OCI-LY7 (cell line): ENCODE measurements at regions not wholly inside any gene's neighbourhood (a gene's known extent, or its start where the extent isn't known, plus 50 kb on each side); places are given as distances from the start of the nearest gene placed in this dataset.

Source experiments
- EZH2phosphoT487 ChIP-seq: fragments of 200-600 bp; sonication (generic); IDR thresholded peaks from 2 replicates; pipeline ENCODE4 v1.6.1; 2018; ENCODE audit warnings: low read depth, borderline replicate concordance, mild to moderate bottlenecking, mixed run types, antibody characterized with exemption, low read length, moderate library complexity, mixed read lengths
- TF ChIP-seq, protein P1 (sequence below): fragments of 200-600 bp; sonication (generic); conservative IDR thresholded peaks from 2 replicates; pipeline ENCODE4 v1.5.1; 2014; ENCODE audit warnings: mild to moderate bottlenecking, antibody characterized with exemption, low read length, moderate library complexity, mixed read lengths

DNA sequence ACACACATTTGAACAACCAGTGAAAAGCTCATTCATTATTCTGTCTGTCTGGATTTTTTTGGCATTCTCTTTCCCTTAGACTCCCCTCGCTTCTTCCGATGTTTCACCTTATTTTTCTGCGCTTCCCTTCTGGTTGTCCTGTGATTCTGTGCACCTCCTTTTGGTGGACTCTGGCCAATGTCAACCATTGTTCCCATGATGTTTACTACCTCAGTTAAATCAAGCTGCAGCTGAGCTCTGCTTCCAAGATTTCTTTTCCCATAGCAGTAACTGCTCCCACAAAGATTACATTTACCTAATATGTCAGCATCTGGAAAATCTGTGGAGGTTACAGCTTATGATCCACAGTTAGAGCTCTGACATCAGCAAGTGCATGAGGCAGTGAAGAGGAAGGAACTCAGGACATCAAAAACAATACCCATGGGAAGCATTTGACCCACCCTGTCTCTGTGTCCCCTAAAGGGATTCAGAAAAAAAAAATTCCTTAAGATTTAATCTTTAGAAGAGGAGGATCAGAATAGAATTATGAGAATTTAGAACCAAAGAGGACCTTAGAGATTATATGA lies 69.9 kb upstream of the ADAMTS5 start:
- TF ChIP-seq, protein P1, sequence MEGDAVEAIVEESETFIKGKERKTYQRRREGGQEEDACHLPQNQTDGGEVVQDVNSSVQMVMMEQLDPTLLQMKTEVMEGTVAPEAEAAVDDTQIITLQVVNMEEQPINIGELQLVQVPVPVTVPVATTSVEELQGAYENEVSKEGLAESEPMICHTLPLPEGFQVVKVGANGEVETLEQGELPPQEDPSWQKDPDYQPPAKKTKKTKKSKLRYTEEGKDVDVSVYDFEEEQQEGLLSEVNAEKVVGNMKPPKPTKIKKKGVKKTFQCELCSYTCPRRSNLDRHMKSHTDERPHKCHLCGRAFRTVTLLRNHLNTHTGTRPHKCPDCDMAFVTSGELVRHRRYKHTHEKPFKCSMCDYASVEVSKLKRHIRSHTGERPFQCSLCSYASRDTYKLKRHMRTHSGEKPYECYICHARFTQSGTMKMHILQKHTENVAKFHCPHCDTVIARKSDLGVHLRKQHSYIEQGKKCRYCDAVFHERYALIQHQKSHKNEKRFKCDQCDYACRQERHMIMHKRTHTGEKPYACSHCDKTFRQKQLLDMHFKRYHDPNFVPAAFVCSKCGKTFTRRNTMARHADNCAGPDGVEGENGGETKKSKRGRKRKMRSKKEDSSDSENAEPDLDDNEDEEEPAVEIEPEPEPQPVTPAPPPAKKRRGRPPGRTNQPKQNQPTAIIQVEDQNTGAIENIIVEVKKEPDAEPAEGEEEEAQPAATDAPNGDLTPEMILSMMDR, result no peak
- no peak for TF ChIP-seq EZH2phosphoT487
